ENCODE measurements at regions not wholly inside any gene's neighbourhood (a gene's known extent, or its start where the extent isn't known, plus 50 kb on each side); places are given as distances from the start of the nearest gene placed in this dataset.
"Not testable (repeated sequence)": the region's sequence is repeated elsewhere in the genome, so short reads cannot be mapped to it uniquely, and the experiment has no call there.

- Histone ChIP-seq H3K4me3 (no peak overlapping the region), H3K9me3 (no peaks in the 10 kb centered on the region), H3K4me1 (no peaks in the 10 kb centered on the region), H3K36me3 (no peaks in the 10 kb centered on the region), H3K27me3 (peaks cover 0 to 5% (median 0%) of the 10 kb centered on the region in 7 donors), H3K27ac (no peak overlapping the region)
- ATAC-seq, result no peak
- intact Hi-C loops (cut with DNase I), result no loop called here
- 71 to 82% methylated on average over 2 of the region's 2 CpGs for WGBS, 2 donors
- no peak for DNase-seq
- TF ChIP-seq, protein P1, sequence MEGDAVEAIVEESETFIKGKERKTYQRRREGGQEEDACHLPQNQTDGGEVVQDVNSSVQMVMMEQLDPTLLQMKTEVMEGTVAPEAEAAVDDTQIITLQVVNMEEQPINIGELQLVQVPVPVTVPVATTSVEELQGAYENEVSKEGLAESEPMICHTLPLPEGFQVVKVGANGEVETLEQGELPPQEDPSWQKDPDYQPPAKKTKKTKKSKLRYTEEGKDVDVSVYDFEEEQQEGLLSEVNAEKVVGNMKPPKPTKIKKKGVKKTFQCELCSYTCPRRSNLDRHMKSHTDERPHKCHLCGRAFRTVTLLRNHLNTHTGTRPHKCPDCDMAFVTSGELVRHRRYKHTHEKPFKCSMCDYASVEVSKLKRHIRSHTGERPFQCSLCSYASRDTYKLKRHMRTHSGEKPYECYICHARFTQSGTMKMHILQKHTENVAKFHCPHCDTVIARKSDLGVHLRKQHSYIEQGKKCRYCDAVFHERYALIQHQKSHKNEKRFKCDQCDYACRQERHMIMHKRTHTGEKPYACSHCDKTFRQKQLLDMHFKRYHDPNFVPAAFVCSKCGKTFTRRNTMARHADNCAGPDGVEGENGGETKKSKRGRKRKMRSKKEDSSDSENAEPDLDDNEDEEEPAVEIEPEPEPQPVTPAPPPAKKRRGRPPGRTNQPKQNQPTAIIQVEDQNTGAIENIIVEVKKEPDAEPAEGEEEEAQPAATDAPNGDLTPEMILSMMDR (IDR thresholded peaks at IDR 0.05), result no peak
Measured at GRCh38 chr13:53110181-53110580, 81.6 kb downstream of the OLFM4 start.

- H3K4me3 ChIP-seq, result no peak overlapping the region
- WGBS, 2 donors, result 64 to 70% methylated on average over 4 of the region's 4 CpGs
- no peaks in the 10 kb centered on the region for H3K9me3 ChIP-seq
- H3K27ac ChIP-seq, result no peak overlapping the region
- no peaks in the 10 kb centered on the region for H3K36me3 ChIP-seq
- intact Hi-C loops (cut with DNase I), result no loop called here
- H3K27me3 ChIP-seq, result peaks cover 0 to 5% (median 0%) of the 10 kb centered on the region in 7 donors
- TF ChIP-seq, protein P1 (IDR thresholded peaks at IDR 0.05), result no peak
- DNase-seq (no peak), ATAC-seq (no peak)
- no peaks in the 10 kb centered on the region for H3K4me1 ChIP-seq
Measured at GRCh38 chr13:53110614-53111013, 82.0 kb downstream of the OLFM4 start.

GRCh38 chr13:53112522-53112921, 83.9 kb downstream of the OLFM4 start:
- intact Hi-C loops (cut with DNase I), result no loop called here
- H3K27ac ChIP-seq, result no peak overlapping the region
- ATAC-seq (no peak), DNase-seq (no peak)
- TF ChIP-seq, protein P1 (IDR thresholded peaks at IDR 0.05), result no peak
- peaks cover 0 to 5% (median 0%) of the 10 kb centered on the region in 7 donors for H3K27me3 ChIP-seq
- 94 to 97% methylated on average over 2 of the region's 2 CpGs for WGBS, 2 donors
- H3K4me1 ChIP-seq, result no peaks in the 10 kb centered on the region
- no peak overlapping the region for H3K4me3 ChIP-seq
- peaks cover 0 to 3% (median 0%) of the 10 kb centered on the region in 11 donors for H3K9me3 ChIP-seq
- no peaks in the 10 kb centered on the region for H3K36me3 ChIP-seq

GRCh38 chr13:53117048-53117447, 88.4 kb downstream of the OLFM4 start:
- 0 to 58% methylated on average over 1 of the region's 1 CpG for WGBS, 2 donors
- not testable (repeated sequence) for ATAC-seq

GRCh38 chr13:53121131-53121773, 92.6 kb downstream of the OLFM4 start:
- ATAC-seq, result no peak
- TF ChIP-seq, protein P1 (IDR thresholded peaks at IDR 0.05), result no peak
- Histone ChIP-seq H3K4me1 (no peaks in the 10 kb centered on the region), H3K9me3 (peaks cover 0 to 12% (median 0%) of the 10 kb centered on the region in 11 donors), H3K27ac (no peak overlapping the region), H3K36me3 (no peaks in the 10 kb centered on the region), H3K4me3 (no peak overlapping the region), H3K27me3 (no peaks in the 10 kb centered on the region)
- DNase-seq, result no peak
- 72 to 73% methylated on average over 1 of the region's 1 CpG for WGBS, 2 donors
- intact Hi-C loops (cut with DNase I), result no loop called here

More at GRCh38 chr13:53117048-53117447, 88.4 kb downstream of the OLFM4 start:
- H3K4me1 ChIP-seq; H3K4me3 ChIP-seq; H3K36me3 ChIP-seq; DNase-seq; intact Hi-C loops (cut with DNase I); H3K27me3 ChIP-seq; H3K27ac ChIP-seq: not testable (repeated sequence)
- H3K9me3 ChIP-seq, result peaks cover 0 to 12% (median 0%) of the 10 kb centered on the region in 11 donors
